Fibroblast of pulmonary artery (primary cell): ENCODE measurements at regions not wholly inside any gene's neighbourhood (a gene's known extent, or its start where the extent isn't known, plus 50 kb on each side); places are given as distances from the start of the nearest gene placed in this dataset.
"Not testable (repeated sequence)": the region's sequence is repeated elsewhere in the genome, so short reads cannot be mapped to it uniquely, and the experiment has no call there.

ENCODE experiments used
- DNase-seq: peaks from one replicate; pipeline ENCODE4 v3.0.0-alpha.2; 2010; ENCODE audit warnings: low read depth
- H3K4me3 ChIP-seq: replicated peaks from 2 replicates; pipeline ENCODE4 v1.5.1; 2011; ENCODE audit warnings: low read depth, mild to moderate bottlenecking, control low read depth, low read length, moderate library complexity
- CTCF ChIP-seq: IDR thresholded peaks from 2 replicates; pipeline ENCODE4 v1.5.1; 2011; ENCODE audit warnings: mild to moderate bottlenecking, control low read depth, low read length, inconsistent platforms; ENCODE audit errors: missing control alignments

- no peak for DNase-seq
- TF ChIP-seq CTCF = no peak
- H3K4me3 ChIP-seq = no peak overlapping the region
These were observed 638.1 kb upstream of the CNTNAP2 start for GRCh38 chr7:145478541-145478940.

- no peak for DNase-seq
- TF ChIP-seq CTCF = no peak
- no peak overlapping the region for H3K4me3 ChIP-seq
These were observed 638.3 kb upstream of the TPK1 start for GRCh38 chr7:145474009-145474686.

- H3K4me3 ChIP-seq = no peak overlapping the region
- TF ChIP-seq CTCF = no peak
- DNase-seq = no peak
These were observed 636.0 kb upstream of the TPK1 start for GRCh38 chr7:145471883-145472282.

GRCh38 chr7:145464287-145464686 is 628.4 kb upstream of the TPK1 start:
- no peak overlapping the region for H3K4me3 ChIP-seq
- DNase-seq = no peak
- no peak for TF ChIP-seq CTCF

- no peak for TF ChIP-seq CTCF
- DNase-seq = no peak
- H3K4me3 ChIP-seq = no peak overlapping the region
These were observed 626.6 kb upstream of the TPK1 start for GRCh38 chr7:145462463-145462862.

GRCh38 chr7:145434811-145435210 is 599.0 kb upstream of the TPK1 start:
- no peak overlapping the region for H3K4me3 ChIP-seq
- DNase-seq = no peak
- no peak for TF ChIP-seq CTCF

GRCh38 chr7:145431834-145432233 is 596.0 kb upstream of the TPK1 start:
- DNase-seq = no peak
- TF ChIP-seq CTCF = no peak
- H3K4me3 ChIP-seq = no peak overlapping the region

- DNase-seq, H3K4me3 ChIP-seq: not testable (repeated sequence)
These were observed 582.6 kb upstream of the TPK1 start for GRCh38 chr7:145418481-145418880.
